ENCODE measurements at regions not wholly inside any gene's neighbourhood (a gene's known extent, or its start where the extent isn't known, plus 50 kb on each side); places are given as distances from the start of the nearest gene placed in this dataset.

GRCh38 chr6:169847141-169847674 lies 95.8 kb downstream of the ERMARD start:
- DNase-seq (ENCODE audit: low read depth), result no peak

GRCh38 chr6:169846286-169847056 lies 95.0 kb downstream of the ERMARD start:
- DNase-seq (ENCODE audit: low read depth), result no peak

GRCh38 chr6:169845426-169846285 lies 94.2 kb downstream of the ERMARD start:
- no peak for DNase-seq (ENCODE audit: low read depth)

- DNase-seq (ENCODE audit: low read depth), result no peak
Measured at GRCh38 chr6:169844946-169845345, 93.5 kb downstream of the ERMARD start.

- no peak for DNase-seq (ENCODE audit: low read depth)
Measured at GRCh38 chr6:169843991-169844390, 92.6 kb downstream of the ERMARD start.

- DNase-seq (ENCODE audit: low read depth), result no peak
Measured at GRCh38 chr6:169843110-169843509, 91.7 kb downstream of the ERMARD start.

- DNase-seq (ENCODE audit: low read depth), result no peak
Measured at GRCh38 chr6:169841907-169842606, 90.6 kb downstream of the ERMARD start.

- DNase-seq (ENCODE audit: low read depth), result no peak
Measured at GRCh38 chr6:169841251-169841650, 89.8 kb downstream of the ERMARD start.

- no peak for DNase-seq (ENCODE audit: low read depth)
Measured at GRCh38 chr6:169839898-169840631, 88.6 kb downstream of the ERMARD start.

GRCh38 chr6:169839493-169839892 lies 88.1 kb downstream of the ERMARD start:
- no peak for DNase-seq (ENCODE audit: low read depth)

- DNase-seq (ENCODE audit: low read depth), result no peak
Measured at GRCh38 chr6:169839029-169839481, 87.6 kb downstream of the ERMARD start.

GRCh38 chr6:169838346-169839028 lies 87.1 kb downstream of the ERMARD start:
- DNase-seq (ENCODE audit: low read depth), result no peak

- no peak for DNase-seq (ENCODE audit: low read depth)
Measured at GRCh38 chr6:169837529-169838250, 86.3 kb downstream of the ERMARD start.

GRCh38 chr6:169833258-169833794 lies 81.9 kb downstream of the ERMARD start:
- no peak for DNase-seq (ENCODE audit: low read depth)

GRCh38 chr6:169832247-169832948 lies 81.0 kb downstream of the ERMARD start:
- no peak for DNase-seq (ENCODE audit: low read depth)

- peak; percentile 51 for DNase-seq (ENCODE audit: low read depth)
Measured at GRCh38 chr6:169831450-169832246, 80.2 kb downstream of the ERMARD start.
